Upper lobe of right lung (tissue), 1 donor: ENCODE measurements at regions not wholly inside any gene's neighbourhood (a gene's known extent, or its start where the extent isn't known, plus 50 kb on each side); places are given as distances from the start of the nearest gene placed in this dataset.

Experiments used
- ATAC-seq: fragments of 200-7000 bp; cut with Tn5 transposase; one replicate; pipeline ENCODE4 v1.9.1; 2020; ENCODE audit warnings: mild to moderate bottlenecking, moderate library complexity
- DNase-seq: peaks from one replicate; pipeline ENCODE4 v3.0.0-alpha.2; 2020
- H3K27ac ChIP-seq: fragments of 200-600 bp; one replicate; pipeline ENCODE4 v1.8.0; 2022
- H3K27me3 ChIP-seq: fragments of 200-600 bp; one replicate; pipeline ENCODE4 v1.8.0; 2022; ENCODE audit warnings: mild to moderate bottlenecking
- H3K36me3 ChIP-seq: fragments of 200-600 bp; one replicate; pipeline ENCODE4 v1.8.0; 2022
- H3K4me1 ChIP-seq: fragments of 200-600 bp; one replicate; pipeline ENCODE4 v1.8.0; 2022
- H3K4me3 ChIP-seq: fragments of 200-600 bp; one replicate; pipeline ENCODE4 v1.8.0; 2022; ENCODE audit warnings: mild to moderate bottlenecking
- H3K9me3 ChIP-seq: fragments of 200-600 bp; one replicate; pipeline ENCODE4 v1.8.0; 2022
- CTCF ChIP-seq: fragments of 200-600 bp; IDR thresholded peaks from one replicate; pipeline ENCODE4 v1.8.0; 2022; ENCODE audit warnings: antibody characterized with exemption
- intact Hi-C: fragments of 100-400 bp; cut with DNase I; formaldehyde crosslinking; loops from one replicate; pipeline ENCODE4 v1.11.0; 2022
- donor health status: DM: no; HTN: yes; CAD: no; lungs with severe emphysema.

- ATAC-seq, result peak; percentile 27
- TF ChIP-seq CTCF, result no peak
- H3K4me3 ChIP-seq, result no peak overlapping the region
- no peaks in the 10 kb centered on the region for H3K4me1 ChIP-seq
- H3K27me3 ChIP-seq, result no peaks in the 10 kb centered on the region
- intact Hi-C loops, result no loop called here
- no peak for DNase-seq
- H3K9me3 ChIP-seq, result no peaks in the 10 kb centered on the region
- no peaks in the 10 kb centered on the region for H3K36me3 ChIP-seq
- H3K27ac ChIP-seq, result no peak overlapping the region
Observed at GRCh38 chr13:79723519-79724024, 242.6 kb downstream of the NDFIP2 start.

- Histone ChIP-seq H3K4me3 (no peak overlapping the region), H3K27me3 (no peaks in the 10 kb centered on the region), H3K27ac (no peak overlapping the region), H3K36me3 (no peaks in the 10 kb centered on the region), H3K4me1 (no peaks in the 10 kb centered on the region), H3K9me3 (no peaks in the 10 kb centered on the region)
- TF ChIP-seq CTCF, result no peak
- ATAC-seq (no peak), DNase-seq (no peak)
- intact Hi-C loops, result no loop called here
Observed at GRCh38 chr13:79722885-79723445, 242.0 kb downstream of the NDFIP2 start.

DNA sequence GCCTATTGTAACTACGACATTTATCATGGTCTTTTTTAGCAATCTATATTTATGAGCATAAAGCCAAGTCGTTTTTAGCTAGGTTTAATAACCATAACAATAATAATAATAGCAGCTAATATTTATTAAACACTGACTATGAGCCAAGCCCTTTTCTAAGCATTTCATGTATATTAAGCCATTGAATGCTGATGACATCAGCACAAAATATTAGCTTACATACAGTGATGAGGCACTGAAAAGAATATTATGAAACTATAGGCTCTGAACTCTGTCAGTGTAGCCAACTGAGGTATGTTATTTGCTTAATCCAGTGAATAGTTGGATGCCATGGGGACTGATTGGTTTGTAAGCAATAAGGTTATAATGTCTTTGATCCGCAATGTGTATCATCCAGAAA, 235.2 kb downstream of the NDFIP2 start:
- TF ChIP-seq CTCF, result no peak
- ATAC-seq, result no peak
- no peak for DNase-seq
- intact Hi-C loops, result no loop called here
- H3K4me1 ChIP-seq, result no peaks in the 10 kb centered on the region
- H3K9me3 ChIP-seq, result no peaks in the 10 kb centered on the region
- H3K27me3 ChIP-seq, result no peaks in the 10 kb centered on the region
- H3K27ac ChIP-seq, result no peak overlapping the region
- H3K36me3 ChIP-seq, result no peaks in the 10 kb centered on the region
- no peak overlapping the region for H3K4me3 ChIP-seq

DNA sequence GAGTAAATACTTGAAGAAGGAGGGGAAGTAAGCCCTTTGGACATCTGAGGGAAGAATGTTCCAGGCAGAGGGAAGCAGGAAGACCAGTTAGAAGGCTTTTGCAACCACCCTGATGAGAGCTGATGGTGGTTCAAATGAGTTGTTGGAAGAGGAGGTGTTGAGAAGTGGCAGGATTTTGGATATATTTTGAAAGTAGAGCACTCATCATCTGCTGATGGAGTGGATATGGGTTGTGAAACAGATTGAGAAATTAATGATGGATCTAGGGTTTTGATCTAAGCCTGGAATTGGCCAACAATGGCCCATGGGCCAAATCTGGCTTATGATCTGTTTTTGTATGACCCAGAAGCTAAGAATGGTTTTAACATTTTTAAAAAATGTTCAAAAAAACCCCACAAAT, 230.7 kb downstream of the NDFIP2 start:
- Histone ChIP-seq H3K4me1 (no peaks in the 10 kb centered on the region), H3K9me3 (no peaks in the 10 kb centered on the region), H3K27me3 (no peaks in the 10 kb centered on the region), H3K27ac (no peak overlapping the region), H3K4me3 (no peak overlapping the region), H3K36me3 (no peaks in the 10 kb centered on the region)
- DNase-seq (no peak), ATAC-seq (peak; percentile 46)
- intact Hi-C loops, result no loop called here
- TF ChIP-seq CTCF, result no peak

DNA sequence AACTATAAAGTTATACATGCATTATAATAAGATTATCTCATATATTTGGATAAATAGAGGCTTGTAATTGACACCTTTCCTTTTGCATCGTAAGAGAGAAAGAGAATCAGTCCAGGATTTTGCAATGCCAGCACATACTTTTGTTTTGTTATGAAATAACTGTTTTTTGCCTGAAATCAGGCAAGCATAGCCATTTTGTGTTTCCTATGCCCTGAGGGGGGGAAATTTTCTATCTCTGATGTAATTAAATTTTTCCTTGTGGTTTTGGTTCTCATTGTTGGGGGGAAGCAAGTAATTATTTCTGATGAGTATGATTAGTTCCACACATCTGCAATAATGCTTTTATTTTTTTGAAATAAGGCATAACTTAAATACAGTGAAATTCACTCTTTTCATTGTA, 229.4 kb downstream of the NDFIP2 start:
- no peak for ATAC-seq
- Histone ChIP-seq H3K36me3 (no peaks in the 10 kb centered on the region), H3K9me3 (no peaks in the 10 kb centered on the region), H3K4me1 (no peaks in the 10 kb centered on the region), H3K27me3 (no peaks in the 10 kb centered on the region), H3K27ac (no peak overlapping the region), H3K4me3 (no peak overlapping the region)
- intact Hi-C loops, result no loop called here
- TF ChIP-seq CTCF, result no peak
- DNase-seq, result no peak

DNA sequence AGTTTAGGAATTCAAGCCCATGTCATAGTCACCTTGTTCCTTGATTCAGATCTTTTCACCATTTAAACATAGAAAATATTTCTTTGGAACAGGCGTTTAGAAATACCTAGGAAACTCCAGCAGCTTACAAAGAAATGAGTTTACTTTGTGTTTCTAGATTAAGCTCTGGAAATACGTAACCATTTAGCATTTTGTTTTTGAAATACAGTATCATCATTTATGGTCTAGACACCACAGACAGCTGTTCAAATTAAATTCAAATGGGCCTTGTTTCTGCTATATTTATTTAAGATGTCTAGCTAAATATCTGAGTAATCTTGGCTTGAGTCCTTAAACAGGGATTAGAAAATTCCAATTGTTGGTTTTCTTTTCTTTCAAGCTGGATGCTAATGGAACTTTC, 228.5 kb downstream of the NDFIP2 start:
- H3K27ac ChIP-seq, result no peak overlapping the region
- DNase-seq, result no peak
- no peaks in the 10 kb centered on the region for H3K27me3 ChIP-seq
- H3K4me1 ChIP-seq, result no peaks in the 10 kb centered on the region
- H3K36me3 ChIP-seq, result no peaks in the 10 kb centered on the region
- intact Hi-C loops, result no loop called here
- ATAC-seq, result no peak
- no peak overlapping the region for H3K4me3 ChIP-seq
- no peak for TF ChIP-seq CTCF
- no peaks in the 10 kb centered on the region for H3K9me3 ChIP-seq
